HTR-8/SVneo (cell line): ENCODE measurements at regions not wholly inside any gene's neighbourhood (a gene's known extent, or its start where the extent isn't known, plus 50 kb on each side); places are given as distances from the start of the nearest gene placed in this dataset.

Experiments used
- DNase-seq: peaks from one replicate; pipeline ENCODE4 v3.0.0; 2011; ENCODE audit warnings: low spot score, mixed read lengths; ENCODE audit not compliant: insufficient read length
- FAIRE-seq: peaks from 2 replicates; lab custom pipeline; 2011; peaks lifted over from hg19 to GRCh38; lab: Jason Lieb, UNC

DNA sequence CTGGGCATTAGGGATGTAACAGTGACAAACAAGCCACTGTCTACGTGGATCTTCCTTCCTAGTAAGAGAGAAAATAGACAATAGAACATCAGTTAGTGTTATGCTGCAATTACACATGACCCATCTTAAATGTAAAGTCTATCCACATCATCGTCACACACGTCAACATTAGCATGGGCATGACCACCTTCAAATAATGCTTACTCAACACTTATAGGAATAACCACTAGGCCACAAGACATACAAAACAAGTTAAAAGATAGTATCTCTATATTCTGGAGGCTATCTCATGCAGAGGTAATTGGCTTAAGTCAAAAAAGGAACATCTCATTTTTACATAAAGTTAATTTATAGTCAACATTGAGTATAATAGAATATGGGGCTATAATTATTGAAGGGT is 156.5 kb downstream of the MOXD1 start:
- no peak for DNase-seq
- no peak for FAIRE-seq

DNA sequence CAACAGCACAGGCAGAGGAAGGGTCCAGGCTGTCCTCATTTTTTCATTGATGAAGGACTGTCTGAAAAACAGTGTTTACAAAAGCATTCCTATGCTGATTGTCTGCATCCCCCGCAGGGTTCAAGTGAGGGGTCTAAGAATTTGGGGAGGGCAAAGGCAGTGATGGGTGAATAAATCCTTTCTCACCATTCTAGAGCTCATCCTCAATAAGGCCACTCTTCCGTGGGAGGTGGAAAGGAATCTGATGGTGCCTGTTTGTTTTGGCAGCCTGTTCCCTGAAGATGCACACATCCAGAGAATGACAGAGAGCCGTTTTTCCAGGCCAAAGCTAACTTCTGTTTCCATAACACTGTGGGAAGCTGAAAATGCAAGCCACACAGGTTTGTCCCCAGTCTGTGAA is 164.5 kb downstream of the MOXD1 start:
- no peak for FAIRE-seq
- no peak for DNase-seq

DNA sequence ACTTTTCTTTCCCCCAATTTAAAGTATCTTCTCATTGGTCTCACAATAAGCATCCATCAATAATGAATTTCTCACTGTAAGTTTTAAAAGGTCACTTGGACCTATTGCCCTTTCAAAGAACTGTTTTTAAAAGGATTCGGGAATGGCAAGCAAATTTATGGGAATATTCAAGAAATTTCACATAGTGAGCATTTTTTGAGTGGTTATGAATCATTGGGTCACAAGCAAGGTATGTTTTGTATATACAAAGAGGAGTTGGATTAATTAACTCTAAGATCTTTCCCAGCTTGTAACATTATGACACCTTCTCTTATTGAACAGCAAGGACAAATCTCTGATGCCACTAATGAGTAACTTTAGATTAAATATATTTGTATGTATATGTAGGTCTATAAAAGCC is 165.0 kb downstream of the MOXD1 start:
- DNase-seq = no peak
- FAIRE-seq = no peak

DNA sequence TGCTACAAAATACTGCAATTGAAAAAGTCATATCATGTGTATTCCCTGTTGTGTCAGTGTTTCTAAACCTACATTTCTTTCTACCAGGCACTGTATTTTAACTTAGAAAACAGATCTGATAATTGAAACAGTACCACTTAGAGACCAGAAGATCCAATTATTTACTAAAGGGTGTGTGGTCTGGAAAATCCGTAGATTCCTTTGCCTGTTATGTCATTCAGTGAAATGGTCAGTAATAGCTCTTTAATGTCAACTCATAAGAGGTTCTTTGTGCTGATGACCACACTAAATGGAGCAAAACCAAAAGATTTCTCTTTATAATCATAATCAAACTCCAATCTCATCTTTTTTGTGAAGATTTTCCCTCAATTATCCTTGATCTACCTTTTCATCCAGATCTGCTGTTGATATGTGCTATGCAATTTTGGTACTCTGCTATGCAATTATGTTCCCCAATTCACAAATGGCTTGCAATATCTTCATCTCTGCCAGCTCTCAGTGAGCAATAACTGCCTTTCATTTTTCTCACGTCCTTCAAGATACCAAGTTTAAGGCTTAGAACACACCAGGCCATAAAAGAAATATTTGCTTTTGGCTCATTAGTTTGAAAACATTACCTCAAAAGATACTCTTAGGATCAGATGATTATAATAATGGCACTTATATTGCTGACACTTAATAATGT is 165.5 kb downstream of the MOXD1 start:
- FAIRE-seq (peak; percentile 26), DNase-seq (no peak)

DNA sequence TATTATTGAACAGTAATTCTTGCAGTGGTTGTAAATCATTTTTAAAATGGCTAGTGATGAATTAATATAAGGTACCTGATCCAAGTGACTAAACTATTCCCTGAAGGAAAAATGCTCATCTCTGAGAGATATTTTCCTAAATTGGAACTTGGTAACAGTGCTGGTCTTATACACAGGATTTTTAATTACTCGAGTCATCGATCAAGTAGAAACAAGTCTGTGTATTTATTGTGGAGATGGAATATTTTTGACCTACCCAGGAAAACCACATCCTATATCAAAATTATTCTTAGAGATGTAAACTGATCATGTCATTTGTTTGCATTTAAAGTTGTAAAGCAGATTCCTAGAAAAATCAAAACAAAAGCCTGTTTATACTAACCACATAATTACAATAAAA is 166.9 kb downstream of the MOXD1 start:
- FAIRE-seq = no peak
- DNase-seq = no peak

DNA sequence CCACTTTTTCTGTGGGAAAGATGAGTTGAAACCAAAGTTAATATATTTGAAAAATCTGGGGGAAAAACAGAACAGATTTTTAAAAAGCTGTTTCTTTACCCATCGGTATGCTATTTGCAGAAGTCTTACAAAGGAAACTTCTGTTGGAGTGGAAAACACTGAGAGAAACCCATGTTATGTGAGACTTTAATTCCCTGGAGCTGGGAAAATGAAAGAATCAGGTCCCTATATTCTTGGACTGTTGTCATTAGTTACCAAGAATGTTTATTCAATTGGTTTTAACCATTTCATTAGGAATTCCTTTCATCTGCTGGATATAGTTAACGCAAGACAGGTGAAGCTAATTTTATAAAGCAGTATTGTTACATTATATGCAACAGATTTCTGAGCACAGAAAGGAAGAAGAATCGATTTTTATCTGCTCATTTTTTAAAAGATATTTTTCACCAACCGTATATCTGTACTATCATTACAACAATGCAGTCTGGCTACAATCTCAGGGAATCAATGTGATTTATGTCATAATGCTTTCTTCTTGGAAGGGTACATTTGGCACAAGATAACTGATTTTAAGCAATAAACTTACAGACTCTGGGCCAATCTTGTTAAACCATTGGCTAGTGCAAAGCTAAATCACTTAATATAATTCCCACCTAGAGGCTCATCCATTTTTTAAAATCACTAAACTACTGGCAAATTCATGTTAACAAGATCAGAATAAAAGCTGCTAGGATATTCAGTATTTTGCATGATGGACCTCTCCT is 170.0 kb downstream of the MOXD1 start:
- FAIRE-seq = no peak

DNA sequence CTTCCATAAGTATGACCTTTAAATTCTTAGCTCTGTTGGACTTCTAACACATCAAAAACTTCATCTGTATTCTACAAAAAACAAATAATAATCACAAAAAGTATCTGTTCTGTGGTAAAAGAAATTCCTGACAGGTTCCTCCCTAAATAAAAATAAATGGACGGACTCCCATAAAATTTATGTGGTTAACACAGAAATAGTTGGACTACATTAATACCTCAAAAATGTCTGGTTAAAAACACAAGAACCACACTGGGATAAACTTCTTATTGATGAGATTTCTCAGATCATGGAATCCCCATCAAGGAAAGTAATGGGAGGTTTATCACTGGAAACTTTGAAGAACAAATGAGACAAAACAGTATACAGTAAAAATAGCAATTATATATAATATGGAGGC is 172.4 kb downstream of the MOXD1 start:
- FAIRE-seq (no peak), DNase-seq (no peak)

More for the DNA sequence above, 170.0 kb downstream of the MOXD1 start:
- DNase-seq = no peak

DNA sequence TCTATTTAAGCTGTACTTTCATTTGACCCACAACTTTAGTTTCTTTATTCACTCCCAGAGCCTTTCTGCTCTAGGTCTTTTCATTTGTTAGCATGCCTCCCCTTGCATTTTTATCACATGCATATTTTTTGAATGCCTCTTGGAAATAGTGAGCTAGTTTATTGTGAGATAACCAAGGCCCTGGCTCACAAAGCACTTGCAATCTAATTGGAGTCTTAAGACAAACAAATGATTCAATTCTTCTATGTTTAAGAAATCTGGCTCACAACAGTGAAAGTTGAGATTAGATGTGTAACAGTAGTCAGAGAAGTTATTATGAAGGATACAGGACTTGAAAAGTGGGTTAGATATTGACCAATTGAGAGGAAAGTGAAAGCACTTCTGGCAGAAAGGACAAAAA is 173.4 kb downstream of the MOXD1 start:
- no peak for FAIRE-seq
- no peak for DNase-seq

DNA sequence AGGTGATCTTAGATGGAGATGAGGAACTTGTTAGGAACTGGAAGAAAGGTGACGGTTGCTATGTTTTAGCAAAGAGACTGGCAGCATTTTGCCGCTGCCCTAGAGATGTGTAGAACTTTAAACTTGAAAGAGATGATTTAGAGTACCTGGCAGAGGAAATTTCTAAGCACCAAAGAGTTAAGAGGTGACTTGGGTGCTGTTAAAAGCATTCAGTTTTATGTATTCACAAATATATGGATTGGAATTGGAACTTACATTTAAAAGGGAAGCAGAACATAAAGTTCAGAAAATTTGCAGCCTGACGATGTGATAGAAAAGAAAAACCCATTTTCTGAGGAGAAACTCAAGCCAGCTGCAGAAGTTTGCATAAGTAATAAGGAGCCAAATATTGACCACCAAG is 176.3 kb downstream of the MOXD1 start:
- DNase-seq (no peak), FAIRE-seq (no peak)

DNA sequence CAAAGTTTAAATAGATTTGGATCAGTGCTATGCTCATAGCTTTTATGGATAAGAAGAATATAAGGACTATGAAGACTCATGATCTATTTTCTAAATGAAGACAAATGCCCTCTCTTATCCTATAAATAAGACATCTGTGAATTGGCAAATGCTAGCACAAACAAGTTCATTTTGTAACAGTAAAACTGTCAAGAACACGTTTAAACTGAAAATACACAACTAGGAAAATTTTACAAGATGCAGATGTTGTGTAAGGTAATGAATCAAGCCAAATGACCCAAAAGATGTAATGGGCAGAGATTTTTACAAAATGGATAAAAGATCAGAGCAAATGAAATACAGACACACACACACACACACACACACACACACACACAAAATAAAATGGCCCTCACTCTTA is 180.5 kb downstream of the MOXD1 start:
- FAIRE-seq = no peak
- DNase-seq = no peak

DNA sequence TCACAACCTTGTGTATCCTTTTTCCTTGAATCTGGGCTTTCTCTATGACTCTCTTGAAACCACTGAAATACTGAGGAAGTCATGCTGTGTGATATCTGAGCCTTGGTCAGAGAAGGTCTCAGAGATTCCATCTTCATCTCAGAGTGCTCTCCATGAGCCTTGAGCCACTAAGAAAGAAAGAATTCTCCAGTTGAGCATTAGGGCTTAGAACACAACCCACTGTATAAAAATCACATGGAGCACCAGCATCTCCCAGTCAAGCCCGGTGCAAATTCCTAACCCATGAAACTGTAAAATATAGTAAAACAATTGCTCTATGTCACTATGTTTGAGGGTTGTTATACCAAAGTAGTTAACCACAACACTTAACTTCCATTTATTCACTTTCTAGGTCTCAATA is 181.4 kb downstream of the MOXD1 start:
- no peak for FAIRE-seq
- no peak for DNase-seq

DNA sequence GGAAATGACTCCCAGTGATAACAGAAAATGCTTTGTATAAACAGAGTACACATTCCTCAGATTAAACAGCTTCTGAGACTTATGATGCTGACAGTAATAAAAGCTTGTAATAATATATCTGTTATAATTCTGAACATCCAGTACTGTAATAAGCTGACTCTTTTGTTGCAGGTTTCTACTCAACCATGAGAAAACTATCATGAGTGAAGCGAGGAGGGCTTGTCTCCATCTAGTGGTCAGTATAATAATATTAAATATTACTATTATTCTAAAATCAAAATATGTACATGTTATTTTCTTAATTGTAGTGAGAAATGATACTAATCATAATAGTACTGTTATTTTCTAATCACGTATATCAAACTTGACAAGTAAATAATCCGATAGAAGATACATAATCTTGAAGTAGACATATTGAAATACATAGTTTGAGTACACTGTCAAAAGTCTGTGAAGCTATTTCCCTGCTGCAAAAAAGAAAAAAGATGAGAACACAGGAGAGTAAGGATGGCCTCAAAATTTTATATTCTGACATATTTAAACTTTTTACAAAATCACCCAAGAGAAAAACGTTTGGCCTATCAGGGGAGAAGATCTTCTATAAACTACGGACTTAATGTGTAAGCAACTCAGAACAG is 183.1 kb downstream of the MOXD1 start:
- DNase-seq (no peak), FAIRE-seq (no peak)

DNA sequence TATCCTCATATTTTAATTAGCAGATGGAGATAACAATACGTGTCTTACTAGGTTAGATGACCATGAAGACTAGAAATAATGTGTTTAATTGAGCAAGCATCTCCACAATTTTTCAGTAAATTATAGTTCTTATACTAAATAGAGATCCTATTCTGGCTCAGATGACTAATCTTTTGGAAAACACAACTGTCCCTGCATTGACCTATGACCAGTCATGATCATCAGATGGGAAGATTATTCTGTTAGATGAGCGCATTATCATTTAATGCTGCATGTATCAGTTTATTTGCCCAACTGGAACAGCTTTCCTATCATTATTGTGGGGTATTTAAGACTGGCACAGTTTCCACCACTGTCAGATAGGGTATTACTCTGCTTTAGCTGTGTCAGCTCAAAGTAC is 185.5 kb downstream of the MOXD1 start:
- DNase-seq = no peak
- no peak for FAIRE-seq

DNA sequence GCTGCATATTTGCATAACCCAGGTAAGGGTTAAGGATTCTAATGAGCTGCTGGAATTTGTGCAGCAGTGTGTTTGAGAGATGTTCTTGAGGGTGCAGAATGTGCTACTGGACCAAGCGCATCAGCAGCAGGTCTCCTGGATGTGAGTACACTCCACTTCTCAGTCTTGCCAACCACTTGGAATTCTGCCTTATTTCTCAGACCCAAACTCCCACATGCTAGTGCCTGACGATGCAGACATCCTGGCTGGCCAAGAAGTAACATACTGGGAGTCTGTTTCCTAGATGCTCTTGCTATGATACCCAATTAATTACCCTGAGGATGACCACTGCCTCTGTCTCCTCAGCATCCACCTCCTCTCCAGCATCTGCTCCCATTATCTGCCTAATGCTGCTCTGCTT is 186.6 kb downstream of the MOXD1 start:
- FAIRE-seq (no peak), DNase-seq (no peak)

DNA sequence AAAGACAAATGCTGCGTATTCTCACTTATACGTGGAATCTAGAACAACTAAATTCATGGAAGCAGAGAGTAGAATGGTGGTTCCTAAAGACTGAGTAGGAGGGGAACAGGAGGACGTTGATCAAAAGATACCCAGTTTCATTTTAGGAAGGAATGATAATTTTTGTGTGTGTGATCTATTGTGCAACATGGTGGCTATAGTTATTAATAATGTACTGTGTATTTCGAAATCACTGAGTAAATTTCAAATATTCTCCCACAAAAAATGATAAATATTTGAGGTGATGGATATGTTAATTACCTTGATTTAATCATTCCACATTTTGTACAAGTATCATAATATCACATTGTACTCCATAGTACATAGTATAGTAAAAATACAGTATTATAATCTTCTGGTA is 187.5 kb downstream of the MOXD1 start:
- DNase-seq (no peak), FAIRE-seq (no peak)

DNA sequence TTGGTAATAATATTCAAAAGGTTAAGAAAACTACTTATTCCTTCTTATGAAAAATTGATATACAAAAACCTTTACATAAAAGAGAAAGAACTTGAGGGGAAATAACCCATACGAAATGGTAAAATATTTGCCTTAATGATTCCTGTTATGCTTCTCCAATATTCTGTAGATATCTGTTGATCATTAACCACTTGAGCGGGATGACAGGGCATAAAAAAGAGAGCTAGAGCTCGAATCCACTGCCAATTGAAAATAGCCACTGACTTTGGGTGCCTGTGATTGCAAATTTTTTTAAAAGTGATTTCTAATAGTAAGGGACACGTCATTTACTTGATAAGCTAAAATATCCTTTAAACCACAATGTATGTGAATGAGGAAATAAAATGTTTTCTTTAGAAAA is 188.1 kb downstream of the MOXD1 start:
- FAIRE-seq (no peak), DNase-seq (no peak)

DNA sequence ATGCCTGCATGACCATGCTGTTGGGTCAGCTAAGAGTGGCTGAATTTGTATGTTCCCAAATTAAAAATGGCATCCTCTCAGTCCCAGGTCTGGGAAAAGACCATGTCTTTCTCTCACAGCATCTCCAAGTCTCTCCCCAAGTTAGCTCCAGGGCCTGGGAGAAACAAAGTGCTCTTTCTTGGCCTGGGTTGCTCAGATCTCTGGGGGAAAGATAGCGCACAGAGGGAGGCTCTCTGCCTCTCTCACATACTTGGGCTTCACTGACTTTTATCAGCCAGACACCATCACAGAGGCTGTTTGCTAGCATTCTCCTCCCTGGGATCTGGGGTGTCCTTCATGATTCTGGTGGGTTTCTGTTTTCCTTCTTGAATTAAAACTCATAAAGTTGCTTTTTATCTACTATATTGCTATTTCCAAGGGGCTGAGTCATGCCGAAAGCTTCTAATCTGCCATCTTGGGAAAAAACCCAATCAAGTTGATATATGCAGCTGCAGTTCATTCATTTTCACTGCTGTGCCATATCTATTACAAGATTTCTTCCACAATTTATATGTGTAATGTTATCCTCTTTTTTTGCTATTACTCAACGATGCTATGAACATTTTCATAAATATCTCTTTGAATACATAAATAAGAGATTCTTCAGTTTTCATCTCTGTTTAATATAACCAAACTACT is 190.2 kb downstream of the MOXD1 start:
- no peak for FAIRE-seq
- no peak for DNase-seq

DNA sequence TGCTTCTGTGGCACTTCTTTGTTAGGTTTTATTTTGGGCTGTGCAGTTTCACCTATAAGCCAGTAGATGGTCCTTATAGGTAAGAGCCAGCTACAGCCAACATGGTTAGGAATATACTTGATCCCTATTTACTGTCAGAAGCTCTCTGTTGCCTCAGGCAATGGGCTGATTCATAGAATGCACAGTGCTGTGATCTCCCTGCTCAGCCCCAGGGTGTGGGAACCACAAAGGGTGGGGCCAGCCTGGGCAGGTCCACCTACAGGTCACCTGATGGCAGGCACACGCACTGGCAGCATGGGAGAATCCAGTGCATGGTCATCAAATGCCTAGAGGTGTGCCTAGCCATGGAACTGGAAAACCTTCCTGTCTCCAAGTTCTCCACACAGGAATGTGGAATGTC is 191.9 kb downstream of the MOXD1 start:
- DNase-seq = no peak

DNA sequence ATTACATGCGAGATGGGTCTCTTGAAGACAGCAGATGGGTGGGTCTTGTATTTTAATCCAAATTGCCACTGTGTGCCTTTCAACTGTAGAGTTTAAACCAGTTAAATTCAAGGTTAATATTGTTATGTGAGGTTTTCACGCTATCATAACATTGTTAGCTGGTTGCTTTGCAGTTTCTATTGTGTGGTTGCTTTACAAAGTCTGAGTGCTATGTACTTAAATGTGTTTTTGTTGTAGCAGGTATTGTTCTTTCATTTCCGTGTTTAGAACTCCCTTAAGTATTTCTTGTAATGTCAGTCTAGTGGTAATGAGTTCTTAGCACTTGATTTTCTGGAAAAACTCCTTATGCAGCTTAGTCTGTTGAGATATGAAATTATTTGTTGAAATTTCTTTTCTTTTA is 193.3 kb downstream of the MOXD1 start:
- FAIRE-seq = no peak
- no peak for DNase-seq

More for the DNA sequence above, 191.9 kb downstream of the MOXD1 start:
- FAIRE-seq = no peak

DNA sequence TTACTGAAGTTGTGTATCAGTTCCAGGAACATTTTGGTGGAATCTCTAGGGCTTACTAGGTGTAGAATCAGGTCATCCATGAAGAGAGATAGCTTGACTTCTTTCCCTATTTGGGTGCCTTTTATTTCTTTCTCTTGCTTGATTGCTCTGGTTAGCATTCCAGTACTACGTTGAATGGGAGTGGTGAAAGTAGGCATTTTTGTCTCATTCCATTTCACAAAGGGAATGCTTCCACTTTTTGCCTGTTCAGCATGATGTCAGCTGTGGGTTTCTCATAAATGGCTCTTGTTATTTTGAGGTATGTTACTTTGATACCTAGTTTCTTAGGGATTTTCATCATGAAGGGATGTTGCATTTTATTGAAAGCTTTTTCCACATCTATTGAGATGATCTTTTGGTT is 195.3 kb downstream of the MOXD1 start:
- no peak for FAIRE-seq
- no peak for DNase-seq

DNA sequence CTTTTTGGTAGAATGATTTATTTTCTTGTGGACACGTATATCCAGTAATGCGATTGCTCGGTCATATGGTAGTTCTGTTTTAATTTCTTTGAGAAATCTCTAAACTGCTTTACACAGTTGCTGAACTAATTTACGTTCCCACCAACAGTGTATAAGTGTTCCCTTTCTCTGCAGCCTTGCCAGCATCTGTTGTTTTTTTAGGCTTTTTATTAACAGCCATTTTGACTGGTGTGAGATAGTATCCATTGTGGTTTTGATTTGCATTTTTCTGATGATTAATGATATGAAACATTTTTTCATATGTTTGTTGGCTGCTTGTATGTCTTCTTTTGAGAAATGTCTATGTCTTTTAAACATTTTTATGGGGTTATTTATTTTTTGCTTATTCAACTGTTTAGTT is 196.7 kb downstream of the MOXD1 start:
- FAIRE-seq = no peak
- no peak for DNase-seq
